NCI-H2107 (cell line): ENCODE measurements at regions not wholly inside any gene's neighbourhood (a gene's known extent, or its start where the extent isn't known, plus 50 kb on each side); places are given as distances from the start of the nearest gene placed in this dataset.
"Not testable (repeated sequence)": the region's sequence is repeated elsewhere in the genome, so short reads cannot be mapped to it uniquely, and the experiment has no call there.

Experiments
- DNase-seq: peaks from one replicate; lab custom pipeline; 2025; lab: John Stamatoyannopoulos, UW

DNA sequence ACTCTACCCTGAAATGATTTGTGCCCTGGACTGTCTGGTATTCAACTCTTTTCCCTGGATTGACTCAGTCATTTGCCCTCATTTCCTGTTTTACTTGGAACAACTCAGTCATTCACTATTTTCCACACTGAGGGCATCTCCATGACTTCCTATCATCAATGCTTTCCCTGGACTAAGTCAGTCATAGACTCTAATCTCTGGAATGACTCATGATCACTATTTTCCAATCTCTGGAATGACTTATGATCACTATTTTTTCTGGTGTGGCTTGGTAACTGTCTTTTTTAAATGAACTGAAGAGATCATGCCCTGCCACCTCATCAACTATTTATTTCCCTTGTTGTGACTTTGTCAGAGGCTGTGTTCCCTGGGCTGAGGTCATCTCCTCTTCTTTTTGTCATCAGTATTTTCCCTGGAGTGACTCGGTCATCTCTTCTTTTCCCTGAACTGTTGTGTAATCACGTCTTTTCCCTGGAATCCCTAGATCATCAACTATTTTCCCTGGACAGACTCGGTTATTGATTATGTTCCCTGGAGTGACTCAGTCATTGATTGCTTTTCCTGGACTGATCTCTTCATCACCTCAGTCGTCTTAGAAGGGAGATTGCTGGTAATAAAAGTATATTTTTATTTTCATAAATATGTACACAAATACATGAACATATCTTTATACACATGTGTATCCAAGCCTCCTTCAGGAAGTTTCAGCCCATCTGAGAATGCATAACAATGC is 327.1 kb upstream of the VCX start:
- DNase-seq, result no peak

DNA sequence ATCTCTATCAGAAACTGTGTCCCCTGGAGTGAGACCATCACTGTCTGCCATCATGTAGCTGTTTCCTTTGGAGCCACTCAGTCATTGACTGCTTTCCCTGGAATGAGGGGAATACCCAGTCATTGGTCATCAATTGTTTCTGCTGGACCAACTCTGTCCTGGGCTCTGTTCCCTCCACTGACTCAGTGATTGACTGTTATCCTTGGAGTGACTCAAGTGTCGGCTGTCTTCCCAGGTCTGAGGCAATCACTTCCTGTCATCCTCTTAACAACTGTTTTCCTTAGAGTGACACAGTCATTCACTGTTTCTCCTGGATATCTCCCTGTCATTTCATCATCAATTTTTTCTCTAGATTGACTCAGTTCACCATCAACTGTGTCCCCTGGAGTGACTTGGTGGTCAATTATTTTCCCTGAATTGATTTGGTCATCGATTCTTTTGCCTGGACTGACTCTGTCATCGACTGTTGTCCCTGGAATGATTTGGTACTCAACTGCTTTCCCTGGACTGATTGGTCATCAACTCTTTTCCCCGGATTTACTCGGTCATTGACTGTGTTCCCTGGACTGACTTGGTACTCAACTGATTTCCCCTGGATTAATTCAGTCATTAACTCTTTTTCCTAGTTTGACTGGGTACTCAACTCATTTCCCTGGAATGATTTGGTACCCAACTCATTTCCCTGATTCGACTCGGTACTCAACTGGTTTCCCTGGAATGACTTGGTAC is 327.9 kb upstream of the VCX start:
- DNase-seq, result no peak

DNA sequence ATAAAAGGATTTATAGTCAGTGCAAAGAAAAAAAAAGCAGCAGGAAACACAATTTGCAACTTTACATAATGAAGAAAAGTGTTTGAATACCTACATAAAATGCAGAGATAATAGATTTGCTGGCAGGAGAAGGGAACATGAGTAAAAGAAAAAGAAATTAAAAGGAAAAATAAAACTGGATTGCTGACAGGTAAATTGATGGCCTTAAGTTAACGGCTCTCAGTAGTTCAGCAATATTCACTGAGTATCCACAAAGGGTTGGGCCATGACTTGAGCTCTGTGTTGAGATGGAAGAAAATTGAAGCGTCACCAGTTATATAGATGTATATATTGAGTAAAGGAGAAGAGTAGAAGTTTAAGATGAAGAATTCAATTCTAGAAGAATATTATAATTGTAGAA is 330.1 kb upstream of the VCX start:
- no peak for DNase-seq

DNA sequence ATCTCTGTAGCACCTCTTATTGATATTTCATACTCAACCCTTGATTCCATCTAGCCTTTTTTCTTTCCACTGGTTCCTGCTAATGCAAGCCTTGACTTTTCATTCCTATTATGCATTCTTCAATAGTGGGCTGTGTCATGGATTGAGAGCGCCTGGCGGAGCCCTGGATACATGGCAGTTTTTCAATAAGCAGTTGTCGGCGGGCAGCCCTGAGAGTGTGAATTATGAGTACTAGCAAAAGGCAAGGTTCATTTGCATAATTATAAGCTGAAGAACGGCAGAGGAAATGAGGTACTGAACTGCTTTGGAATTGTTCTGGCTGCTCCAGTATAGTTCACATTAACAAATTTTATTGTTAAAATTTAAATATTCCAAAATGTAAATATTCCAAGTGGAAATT is 339.7 kb upstream of the VCX start:
- DNase-seq, result no peak

DNA sequence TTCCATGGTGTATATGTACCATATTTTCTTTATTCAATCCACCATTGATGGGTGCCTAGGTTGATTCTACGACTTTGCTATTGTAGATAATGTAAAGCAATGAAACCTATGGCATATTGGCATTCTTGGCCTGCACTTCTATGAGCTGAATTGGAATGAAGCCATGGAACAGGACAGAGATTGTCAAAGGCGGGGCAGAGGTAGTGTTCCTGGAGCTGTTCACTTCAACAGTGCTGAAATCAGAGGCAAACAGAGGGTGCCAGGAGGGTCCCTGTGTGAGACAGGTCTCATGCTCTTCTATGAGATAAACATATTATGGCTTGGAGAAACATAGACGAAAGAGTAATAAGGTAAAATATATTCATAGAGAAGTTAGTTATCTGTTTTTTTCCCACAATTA is 342.6 kb upstream of the VCX start:
- no peak for DNase-seq

DNA sequence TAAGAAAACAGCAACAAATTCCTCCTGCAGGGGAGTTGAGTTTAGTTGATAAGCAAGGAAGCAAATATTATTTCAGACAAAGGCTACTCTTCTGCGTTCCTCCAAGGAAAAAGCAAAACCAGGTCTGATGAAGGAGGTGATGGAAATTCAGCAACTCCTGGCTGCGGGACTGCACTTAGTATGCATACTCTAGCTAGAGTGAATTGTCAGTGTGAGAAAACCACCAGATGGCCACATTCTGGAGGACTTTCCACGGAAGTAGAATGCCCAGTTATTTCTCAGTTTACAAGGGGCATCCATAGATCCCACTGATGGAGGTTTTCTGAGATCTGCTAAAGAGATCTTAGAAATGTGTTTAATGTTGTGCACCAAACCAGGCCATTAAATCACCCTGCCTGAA is 338.6 kb upstream of the PUDP start:
- DNase-seq, result no peak

DNA sequence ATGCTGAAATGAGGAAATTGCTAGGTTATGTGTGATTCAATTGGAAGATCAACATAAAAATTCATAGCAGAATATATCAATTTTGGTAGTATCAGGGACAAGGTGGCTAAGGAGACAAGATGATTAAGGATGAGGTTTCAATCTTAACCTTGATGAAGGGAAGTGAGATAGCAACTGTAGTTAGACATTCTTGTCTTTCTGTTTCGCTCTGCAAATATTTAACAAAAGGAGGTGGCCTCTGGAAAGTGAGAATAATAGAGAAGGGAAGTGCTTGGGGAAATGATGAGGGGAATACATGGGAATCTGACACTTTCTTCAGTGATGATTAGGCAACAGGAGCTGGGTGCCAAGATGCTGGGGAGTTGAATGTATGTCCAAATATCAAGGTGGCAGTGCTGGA is 337.1 kb upstream of the PUDP start:
- no peak for DNase-seq

DNA sequence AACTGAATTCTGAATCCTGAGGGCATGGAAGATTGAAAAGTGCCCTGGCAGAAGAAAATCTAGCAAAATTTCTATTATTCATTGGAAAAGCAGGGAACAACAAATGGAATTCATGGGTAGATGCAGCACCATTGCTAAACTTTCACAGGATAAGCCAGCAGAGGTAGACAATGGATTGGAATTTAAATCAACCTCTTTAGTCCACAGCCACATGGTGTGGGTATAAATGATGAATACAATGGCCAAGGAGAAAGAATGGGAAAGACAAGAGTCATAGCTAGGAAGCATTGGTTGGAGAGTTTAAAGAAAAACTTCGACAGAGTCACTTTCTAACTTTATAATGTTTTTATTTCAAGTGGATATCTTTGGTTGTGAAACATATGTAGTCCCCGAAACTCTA is 332.8 kb upstream of the PUDP start:
- no peak for DNase-seq

DNA sequence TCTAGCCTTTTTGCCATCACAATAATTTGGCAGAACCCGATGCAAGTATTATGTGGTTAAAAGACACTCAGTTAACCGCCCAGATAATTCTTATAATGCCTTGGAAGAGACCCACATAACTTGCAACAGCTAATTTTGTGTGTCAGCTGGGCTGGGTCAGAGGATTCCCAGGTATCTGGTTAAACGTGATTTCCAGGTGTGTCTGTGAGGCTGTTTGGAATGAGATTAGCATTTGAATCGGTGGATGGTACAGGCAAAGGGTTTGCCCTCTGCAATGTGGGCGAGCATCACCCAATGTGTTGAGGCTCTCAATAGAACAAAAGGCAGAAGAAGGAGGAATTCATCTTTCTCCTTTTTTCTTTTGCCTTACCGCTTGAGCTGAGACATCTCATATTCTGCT is 314.2 kb upstream of the PUDP start:
- DNase-seq, result no peak

DNA sequence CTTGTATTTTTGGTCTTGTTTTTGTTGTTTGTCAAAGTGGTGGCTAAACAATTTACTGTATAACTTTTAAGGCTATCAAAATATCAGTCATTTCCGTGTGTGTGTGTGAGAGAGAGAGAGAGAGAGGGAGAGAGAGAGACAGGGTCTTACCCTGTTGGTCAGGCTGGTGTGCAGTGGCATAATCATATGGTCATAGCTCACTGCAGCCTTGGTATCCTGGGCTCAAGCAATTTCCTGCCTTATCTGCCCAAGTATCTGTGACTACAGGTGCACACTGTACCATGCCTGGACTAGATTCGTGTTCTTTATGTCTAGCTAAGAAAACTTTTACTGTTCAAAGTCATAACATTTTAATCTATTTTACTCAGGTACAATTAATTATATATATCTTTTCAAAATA is 313.1 kb upstream of the PUDP start:
- not testable (repeated sequence) for DNase-seq

DNA sequence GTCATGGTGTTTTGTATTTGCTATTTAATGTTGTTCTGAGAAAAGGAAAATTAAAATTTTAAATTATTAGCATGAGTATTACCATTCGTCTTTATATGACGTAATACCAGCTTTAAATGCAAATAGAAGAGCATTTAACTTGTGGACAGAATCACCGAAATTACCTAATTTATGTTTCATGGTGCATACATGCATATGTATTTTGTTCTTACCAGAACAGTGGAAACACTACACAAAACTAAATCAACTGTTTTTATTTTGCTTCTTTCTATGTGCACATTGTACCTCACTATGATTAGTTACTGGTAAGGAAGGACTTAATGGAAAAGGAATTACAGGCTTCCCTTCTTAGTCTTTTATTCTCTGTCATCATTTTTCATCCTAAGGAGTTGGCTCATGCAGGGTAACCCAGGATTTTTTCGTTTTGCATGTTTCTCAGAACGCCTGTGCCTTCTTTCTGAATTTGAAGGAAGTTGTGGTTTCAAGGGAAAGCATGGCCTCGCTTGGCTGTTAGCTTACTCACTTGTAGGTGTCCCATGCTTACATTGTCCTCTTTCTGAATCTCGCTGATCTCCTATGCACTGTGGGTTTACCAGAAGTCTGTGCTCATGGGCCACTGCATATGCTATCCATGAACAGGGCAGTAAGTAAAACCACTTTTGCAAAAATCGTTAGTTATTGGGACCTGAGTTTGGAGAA is 300.0 kb upstream of the PUDP start:
- no peak for DNase-seq

DNA sequence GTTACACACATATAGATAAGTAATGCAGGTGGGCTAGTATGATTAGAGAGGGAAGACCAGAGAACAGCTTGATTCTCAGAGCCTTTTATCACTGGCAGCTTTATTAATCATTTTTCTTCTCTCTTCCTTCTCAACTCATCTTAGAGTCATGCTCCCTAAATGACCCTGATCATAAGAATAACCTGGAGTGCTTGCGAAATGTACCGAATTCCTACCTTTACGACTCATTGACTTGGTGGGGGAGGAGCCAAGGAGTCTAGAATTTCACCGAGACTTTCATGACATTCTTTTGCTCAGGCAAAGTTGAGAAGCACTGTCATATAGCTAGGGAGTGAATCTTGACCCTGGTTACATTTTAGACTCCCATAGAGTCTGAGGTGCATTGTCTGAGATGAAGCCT is 298.9 kb upstream of the PUDP start:
- DNase-seq, result no peak

DNA sequence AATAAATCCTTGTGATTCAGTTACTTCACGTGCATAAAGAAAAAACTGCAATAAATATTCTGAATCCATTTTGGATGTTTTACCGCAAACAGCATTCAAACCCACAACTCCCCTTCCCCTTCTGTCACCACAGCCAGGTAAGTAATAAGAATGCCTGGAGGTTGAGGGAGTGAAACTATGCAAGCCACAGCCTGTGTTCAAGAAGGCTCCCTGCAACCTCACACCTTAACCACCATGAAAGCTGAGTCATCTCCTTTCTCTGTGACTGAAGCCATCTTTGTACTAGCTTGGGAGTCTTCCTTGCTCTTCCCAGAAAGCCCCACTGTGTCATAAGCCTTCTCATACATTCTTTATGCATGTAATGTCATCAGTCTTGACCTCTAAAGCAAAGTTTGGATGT is 297.0 kb upstream of the PUDP start:
- no peak for DNase-seq

DNA sequence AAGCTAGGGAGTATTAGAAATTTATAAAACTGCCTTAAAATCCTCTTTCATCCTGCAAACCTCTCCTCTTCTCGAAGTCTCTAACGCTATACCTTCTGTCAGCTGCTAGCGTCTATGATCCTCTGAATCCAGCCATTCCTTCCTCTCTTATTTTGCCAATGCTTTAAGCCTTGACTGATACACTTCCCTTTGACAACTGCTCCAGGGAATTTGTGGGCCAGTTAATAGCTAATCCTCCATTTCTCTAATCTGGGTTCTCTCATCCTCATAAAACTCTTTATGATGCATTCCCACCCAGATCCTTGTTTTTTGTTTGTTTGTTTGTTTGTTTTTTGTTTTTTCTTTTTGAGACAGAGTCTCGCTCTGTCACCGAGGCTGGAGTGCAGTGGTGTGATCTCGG is 293.6 kb upstream of the PUDP start:
- no peak for DNase-seq

DNA sequence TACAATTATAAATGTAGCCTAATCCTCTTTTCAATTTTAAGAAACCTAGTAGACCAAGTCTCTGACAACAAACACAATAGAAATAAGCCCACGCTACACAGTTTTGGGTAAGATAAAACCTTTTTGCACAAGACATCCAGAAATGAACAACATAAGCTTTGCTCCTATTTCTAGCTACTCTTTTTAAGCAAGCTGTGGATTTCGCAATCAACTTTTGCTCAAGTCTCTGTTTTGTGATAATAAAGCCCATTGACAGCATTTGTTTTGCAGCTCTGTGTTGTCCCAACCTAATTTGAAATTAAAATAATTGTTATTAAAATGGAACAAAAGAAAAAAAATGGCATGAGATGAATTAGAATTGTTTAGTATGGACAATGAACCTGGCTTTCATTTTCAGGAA is 287.9 kb upstream of the PUDP start:
- no peak for DNase-seq

DNA sequence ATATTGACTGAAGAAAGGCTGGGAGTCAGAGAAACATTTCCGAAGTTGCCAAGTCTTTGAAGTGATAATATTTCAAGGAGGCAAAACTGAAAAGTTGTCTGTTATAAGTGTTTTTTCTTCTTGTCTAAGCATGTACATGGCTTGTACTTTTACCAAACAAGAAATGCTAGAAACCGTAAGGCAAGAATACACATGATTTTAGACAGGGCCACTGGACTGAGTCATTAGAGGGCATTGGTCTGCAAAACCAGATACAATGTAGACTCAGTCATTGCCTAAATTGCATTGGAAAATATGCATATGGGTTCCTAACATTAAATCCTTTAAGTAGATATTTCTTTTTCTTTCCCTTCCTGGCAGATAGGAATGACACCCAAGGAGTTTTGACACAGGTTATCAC is 284.9 kb upstream of the PUDP start:
- DNase-seq, result no peak

DNA sequence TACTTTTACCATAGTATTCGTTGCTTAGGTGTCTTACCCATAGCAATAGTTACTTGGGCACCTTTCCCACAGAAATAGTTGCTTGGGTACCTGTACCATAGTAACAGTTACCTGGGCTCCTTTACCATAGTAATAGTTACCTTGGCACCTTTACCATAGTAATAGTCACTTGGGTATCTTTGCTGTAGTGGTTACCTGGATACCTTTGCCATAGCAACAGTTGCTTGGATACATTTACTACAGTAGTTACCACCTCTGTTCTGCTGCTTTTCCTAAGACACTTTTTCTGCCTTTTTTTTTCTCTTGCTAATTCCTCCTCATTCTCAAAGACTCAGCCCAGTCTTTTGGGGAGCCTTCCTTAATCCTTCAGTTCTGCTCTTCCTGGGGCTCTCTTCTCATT is 272.8 kb upstream of the PUDP start:
- no peak for DNase-seq

DNA sequence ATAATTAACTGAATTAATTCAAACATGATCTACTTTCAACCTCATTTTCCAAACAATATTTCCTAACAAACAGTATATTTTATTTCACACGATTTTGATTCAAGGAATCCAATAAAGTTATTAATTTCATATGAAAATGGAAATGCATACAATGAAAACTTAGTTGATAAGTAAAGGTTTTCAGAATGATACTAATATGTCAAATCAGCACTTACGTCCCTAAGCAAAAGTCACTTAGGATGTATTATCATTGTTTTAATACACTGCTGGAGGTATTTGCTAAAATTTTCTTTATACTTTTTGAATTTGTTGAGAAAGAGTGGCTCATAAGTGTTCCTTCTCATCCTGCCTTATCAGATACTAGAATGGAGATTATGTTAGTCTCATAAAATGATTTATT is 266.8 kb upstream of the PUDP start:
- no peak for DNase-seq

DNA sequence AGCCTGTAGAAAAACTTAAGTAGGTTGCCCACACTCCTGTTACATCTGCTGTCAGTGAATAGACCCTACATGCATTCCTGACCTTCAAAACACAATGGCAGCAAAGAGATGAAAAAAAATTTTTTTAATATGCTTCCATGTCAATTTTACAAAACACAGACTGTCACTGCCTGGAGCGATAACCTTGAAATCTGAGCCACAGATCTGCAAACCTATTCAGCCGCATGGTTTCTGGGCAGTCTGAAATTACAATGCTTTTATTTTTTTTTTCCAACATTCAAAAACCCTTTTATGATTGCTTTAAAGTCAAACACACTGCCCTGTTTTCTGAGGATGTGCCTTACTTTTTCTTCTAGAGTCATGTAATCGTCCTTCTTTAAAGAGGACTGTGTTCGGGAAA is 264.9 kb upstream of the PUDP start:
- no peak for DNase-seq

DNA sequence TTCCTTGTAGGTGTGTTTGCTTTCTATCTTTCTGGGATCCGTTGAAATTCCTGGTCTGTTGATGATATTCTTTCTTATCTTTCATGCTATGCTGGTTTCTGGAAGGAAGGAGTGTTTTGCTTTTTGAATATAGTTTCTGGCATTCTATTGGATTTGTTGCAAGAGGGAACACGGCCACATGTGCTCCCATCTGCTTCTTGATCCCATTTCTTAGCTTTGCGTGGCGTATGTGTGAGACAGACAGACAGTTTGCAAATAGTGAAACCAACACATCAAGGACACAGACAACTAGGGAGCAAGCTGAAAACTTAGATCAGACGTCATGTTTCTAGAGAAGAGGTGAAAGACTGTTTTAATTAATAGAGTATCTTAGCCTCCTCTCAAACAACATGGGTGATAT is 261.9 kb upstream of the PUDP start:
- DNase-seq, result no peak

DNA sequence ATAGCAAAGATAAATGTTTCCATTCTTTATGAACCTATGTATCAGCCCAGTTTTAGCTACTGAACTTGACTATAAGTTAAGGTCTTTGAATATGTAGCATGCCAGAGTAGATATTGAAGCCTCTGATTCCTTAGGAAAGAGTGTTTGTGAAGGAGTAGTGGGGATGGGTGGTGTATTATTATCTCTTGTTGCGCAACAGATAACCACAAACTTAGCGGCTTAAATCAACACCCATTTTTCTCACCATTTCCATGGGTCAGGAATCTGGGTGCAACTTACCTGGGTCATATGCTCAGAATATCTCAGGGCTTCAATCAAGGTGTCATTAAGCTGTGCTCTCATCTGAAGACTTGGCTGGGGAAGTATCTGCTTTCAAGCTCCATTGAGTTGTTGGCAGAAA is 251.4 kb upstream of the PUDP start:
- no peak for DNase-seq

DNA sequence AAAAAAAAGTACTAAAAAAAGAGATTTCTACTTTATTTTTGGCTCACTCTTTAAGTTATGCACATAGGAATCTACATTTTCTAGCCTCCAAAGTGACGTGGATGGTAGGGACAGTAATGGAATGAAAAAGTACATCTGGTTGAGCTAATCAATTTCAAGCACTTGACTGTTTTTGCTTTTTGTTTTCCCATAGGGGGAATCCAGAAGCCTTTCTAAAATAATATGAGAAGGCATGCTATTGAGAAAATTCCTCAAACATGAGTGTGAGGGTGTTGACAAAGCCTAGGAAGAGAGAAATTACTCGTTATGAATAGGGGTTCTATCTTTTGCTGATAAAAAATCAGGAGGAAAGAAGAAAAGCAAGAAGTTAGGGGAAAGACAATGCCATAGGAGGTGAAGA is 242.5 kb upstream of the PUDP start:
- DNase-seq, result no peak

DNA sequence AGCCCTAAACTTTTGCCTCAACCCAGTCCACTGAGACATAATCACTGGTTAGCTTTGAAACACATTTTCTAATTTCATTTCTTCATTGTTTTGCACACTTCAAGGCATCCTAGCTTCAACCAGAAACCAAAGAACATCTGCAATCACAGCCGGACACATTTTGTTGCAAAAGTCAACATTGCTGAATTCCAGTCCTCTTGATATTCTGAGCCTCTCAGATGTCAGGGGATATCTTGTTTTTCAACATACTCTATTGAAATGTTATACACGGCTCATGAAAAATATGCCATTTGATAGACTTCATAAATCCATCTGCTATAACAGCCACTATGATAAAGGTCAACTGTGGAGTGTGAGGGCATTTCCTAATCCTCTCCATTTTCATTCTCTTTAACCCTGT is 241.6 kb upstream of the PUDP start:
- DNase-seq, result no peak
